ENCODE measurements at regions not wholly inside any gene's neighbourhood (a gene's known extent, or its start where the extent isn't known, plus 50 kb on each side); places are given as distances from the start of the nearest gene placed in this dataset.

- H3K27me3 ChIP-seq (ENCODE audit: insufficient read depth, low read length), result no peaks in the 10 kb centered on the region
- H3K4me3 ChIP-seq (ENCODE audit: low read depth, low read length, poor library complexity, severe bottlenecking), result no peak overlapping the region
- no peaks in the 10 kb centered on the region for H3K36me3 ChIP-seq (ENCODE audit: insufficient read depth, low read length)
- H2AFZ ChIP-seq (ENCODE audit: low read length), result no peak overlapping the region
- no peak overlapping the region for H3K4me2 ChIP-seq (ENCODE audit: low read length)
- H3K79me2 ChIP-seq (ENCODE audit: insufficient read depth, low read length), result no peaks in the 10 kb centered on the region
- no peaks in the 10 kb centered on the region for H4K20me1 ChIP-seq (ENCODE audit: insufficient read depth, low read length)
- TF ChIP-seq EZH2 (IDR thresholded peaks at IDR 0.05; ENCODE audit: borderline replicate concordance, low read length) (no peak), CTCF (IDR thresholded peaks at IDR 0.05; ENCODE audit: low read length) (no peak)
- H3F3A ChIP-seq (ENCODE audit: insufficient read depth, low read length), result no peaks in the 10 kb centered on the region
- no peak overlapping the region for H3K9ac ChIP-seq (ENCODE audit: low read length)
- no peaks in the 10 kb centered on the region for H3K4me1 ChIP-seq (ENCODE audit: insufficient read depth, low read length, severe bottlenecking)
- no peaks in the 10 kb centered on the region for H3K9me2 ChIP-seq (ENCODE audit: low read depth, low read length)
- no peak overlapping the region for H3K27ac ChIP-seq (ENCODE audit: low read depth, low read length, poor library complexity, severe bottlenecking)
- H3K9me3 ChIP-seq (ENCODE audit: low read length), result no peaks in the 10 kb centered on the region
Observed at GRCh38 chr4:124579896-124580295, 132.6 kb downstream of the ANKRD50 start.

- H3K4me2 ChIP-seq (ENCODE audit: low read length), result no peak overlapping the region
- TF ChIP-seq EZH2 (IDR thresholded peaks at IDR 0.05; ENCODE audit: borderline replicate concordance, low read length) (no peak), CTCF (IDR thresholded peaks at IDR 0.05; ENCODE audit: low read length) (no peak)
- H3K36me3 ChIP-seq (ENCODE audit: insufficient read depth, low read length), result no peaks in the 10 kb centered on the region
- H3K27me3 ChIP-seq (ENCODE audit: insufficient read depth, low read length), result no peaks in the 10 kb centered on the region
- H4K20me1 ChIP-seq (ENCODE audit: insufficient read depth, low read length), result no peaks in the 10 kb centered on the region
- H3K9me2 ChIP-seq (ENCODE audit: low read depth, low read length), result no peaks in the 10 kb centered on the region
- no peak overlapping the region for H3K9ac ChIP-seq (ENCODE audit: low read length)
- no peak overlapping the region for H2AFZ ChIP-seq (ENCODE audit: low read length)
- H3K4me1 ChIP-seq (ENCODE audit: insufficient read depth, low read length, severe bottlenecking), result no peaks in the 10 kb centered on the region
- no peak overlapping the region for H3K4me3 ChIP-seq (ENCODE audit: low read depth, low read length, poor library complexity, severe bottlenecking)
- no peaks in the 10 kb centered on the region for H3K79me2 ChIP-seq (ENCODE audit: insufficient read depth, low read length)
- no peaks in the 10 kb centered on the region for H3K9me3 ChIP-seq (ENCODE audit: low read length)
- no peaks in the 10 kb centered on the region for H3F3A ChIP-seq (ENCODE audit: insufficient read depth, low read length)
- H3K27ac ChIP-seq (ENCODE audit: low read depth, low read length, poor library complexity, severe bottlenecking), result no peak overlapping the region
Observed at GRCh38 chr4:124583797-124584196, 128.7 kb downstream of the ANKRD50 start.

- H3K9ac ChIP-seq (ENCODE audit: low read length), result no peak overlapping the region
- no peaks in the 10 kb centered on the region for H3K36me3 ChIP-seq (ENCODE audit: insufficient read depth, low read length)
- H3K27ac ChIP-seq (ENCODE audit: low read depth, low read length, poor library complexity, severe bottlenecking), result no peak overlapping the region
- H3K4me1 ChIP-seq (ENCODE audit: insufficient read depth, low read length, severe bottlenecking), result no peaks in the 10 kb centered on the region
- H3K9me3 ChIP-seq (ENCODE audit: low read length), result no peaks in the 10 kb centered on the region
- TF ChIP-seq EZH2 (IDR thresholded peaks at IDR 0.05; ENCODE audit: borderline replicate concordance, low read length) (no peak), CTCF (IDR thresholded peaks at IDR 0.05; ENCODE audit: low read length) (no peak)
- no peaks in the 10 kb centered on the region for H3F3A ChIP-seq (ENCODE audit: insufficient read depth, low read length)
- no peaks in the 10 kb centered on the region for H3K9me2 ChIP-seq (ENCODE audit: low read depth, low read length)
- no peak overlapping the region for H3K4me3 ChIP-seq (ENCODE audit: low read depth, low read length, poor library complexity, severe bottlenecking)
- no peak overlapping the region for H3K4me2 ChIP-seq (ENCODE audit: low read length)
- H3K27me3 ChIP-seq (ENCODE audit: insufficient read depth, low read length), result no peaks in the 10 kb centered on the region
- no peak overlapping the region for H2AFZ ChIP-seq (ENCODE audit: low read length)
- H4K20me1 ChIP-seq (ENCODE audit: insufficient read depth, low read length), result no peaks in the 10 kb centered on the region
- no peaks in the 10 kb centered on the region for H3K79me2 ChIP-seq (ENCODE audit: insufficient read depth, low read length)
Observed at GRCh38 chr4:124589786-124590185, 122.7 kb downstream of the ANKRD50 start.
